RWPE2 (cell line): ENCODE measurements at regions not wholly inside any gene's neighbourhood (a gene's known extent, or its start where the extent isn't known, plus 50 kb on each side); places are given as distances from the start of the nearest gene placed in this dataset.

Experiments used
- ATAC-seq: fragments of 200-7000 bp; cut with Tn5 transposase; 3 replicates; pipeline ENCODE4 v1.9.1; 2021; ENCODE audit warnings: low read depth
- DNase-seq: peaks from one replicate; pipeline ENCODE4 v3.0.0-alpha.2; 2020; ENCODE audit warnings: low spot score
- H3K27ac ChIP-seq: fragments of 450-650 bp; 2 replicates; pipeline ENCODE4 v1.5.1; 2017; ENCODE audit warnings: mild to moderate bottlenecking; ENCODE audit not compliant: poor library complexity, severe bottlenecking
- H3K27me3 ChIP-seq: fragments of 250-450 bp; sonication (Bioruptor Pico); 2 replicates; pipeline ENCODE4 v1.5.1; 2021; ENCODE audit warnings: mild to moderate bottlenecking, moderate library complexity; ENCODE audit not compliant: insufficient read depth, poor library complexity, severe bottlenecking
- H3K36me3 ChIP-seq: fragments of 250-450 bp; sonication (Bioruptor Pico); 2 replicates; pipeline ENCODE4 v1.5.1; 2020; ENCODE audit warnings: low read depth, mild to moderate bottlenecking, moderate library complexity
- H3K4me1 ChIP-seq: fragments of 250-450 bp; sonication (Bioruptor Pico); 2 replicates; pipeline ENCODE4 v1.5.1; 2021; ENCODE audit warnings: mild to moderate bottlenecking, moderate library complexity; ENCODE audit not compliant: insufficient read depth, poor library complexity, severe bottlenecking
- H3K4me3 ChIP-seq: fragments of 250-450 bp; sonication (Bioruptor Pico); 2 replicates; pipeline ENCODE4 v1.5.1; 2021; ENCODE audit warnings: mild to moderate bottlenecking, moderate library complexity; ENCODE audit not compliant: severe bottlenecking
- H3K9me3 ChIP-seq: fragments of 250-450 bp; sonication (Bioruptor Pico); 2 replicates; pipeline ENCODE4 v1.5.1; 2021; ENCODE audit warnings: mild to moderate bottlenecking, moderate library complexity; ENCODE audit not compliant: severe bottlenecking
- CTCF ChIP-seq: fragments of 450-650 bp; IDR thresholded peaks from one replicate; pipeline ENCODE4 v1.5.1; 2017; ENCODE audit warnings: mild to moderate bottlenecking, moderate library complexity; ENCODE audit not compliant: poor library complexity, severe bottlenecking

- TF ChIP-seq CTCF: no peak
- Histone ChIP-seq H3K27ac (peak overlapping the region; percentile 74), H3K27me3 (no peaks in the 10 kb centered on the region), H3K9me3 (no peaks in the 10 kb centered on the region), H3K4me1 (peaks cover 25% of the 10 kb centered on the region), H3K4me3 (no peak overlapping the region), H3K36me3 (no peaks in the 10 kb centered on the region)
- DNase-seq (peak; percentile 72), ATAC-seq (peak; percentile 80)
These were observed 144.4 kb upstream of the ITGA6 start for GRCh38 chr2:172282944-172283343.

GRCh38 chr2:172283476-172283875, 143.9 kb upstream of the ITGA6 start:
- DNase-seq (no peak), ATAC-seq (no peak)
- Histone ChIP-seq H3K27ac (peak overlapping the region; percentile 74), H3K9me3 (no peaks in the 10 kb centered on the region), H3K4me1 (peaks cover 25% of the 10 kb centered on the region), H3K36me3 (no peaks in the 10 kb centered on the region), H3K27me3 (no peaks in the 10 kb centered on the region), H3K4me3 (no peak overlapping the region)
- TF ChIP-seq CTCF: no peak

GRCh38 chr2:172284209-172284608, 143.2 kb upstream of the ITGA6 start:
- DNase-seq (no peak), ATAC-seq (no peak)
- peak overlapping the region; percentile 17 for H3K27ac ChIP-seq
- H3K36me3 ChIP-seq: no peaks in the 10 kb centered on the region
- no peaks in the 10 kb centered on the region for H3K27me3 ChIP-seq
- H3K4me3 ChIP-seq: no peak overlapping the region
- TF ChIP-seq CTCF: no peak
- peaks cover 25% of the 10 kb centered on the region for H3K4me1 ChIP-seq
- H3K9me3 ChIP-seq: no peaks in the 10 kb centered on the region

GRCh38 chr2:172285010-172285621, 142.3 kb upstream of the ITGA6 start:
- DNase-seq: no peak
- no peaks in the 10 kb centered on the region for H3K9me3 ChIP-seq
- H3K4me1 ChIP-seq: peaks cover 25% of the 10 kb centered on the region
- H3K27ac ChIP-seq: peak overlapping the region; percentile 17
- no peaks in the 10 kb centered on the region for H3K36me3 ChIP-seq
- no peak overlapping the region for H3K4me3 ChIP-seq
- no peak for TF ChIP-seq CTCF
- no peaks in the 10 kb centered on the region for H3K27me3 ChIP-seq
- peak; percentile 35 for ATAC-seq

GRCh38 chr2:172285760-172286159, 141.6 kb upstream of the ITGA6 start:
- Histone ChIP-seq H3K9me3 (no peaks in the 10 kb centered on the region), H3K27me3 (no peaks in the 10 kb centered on the region), H3K4me3 (no peak overlapping the region), H3K27ac (peak overlapping the region; percentile 17), H3K36me3 (no peaks in the 10 kb centered on the region), H3K4me1 (peaks cover 25% of the 10 kb centered on the region)
- ATAC-seq: no peak
- no peak for TF ChIP-seq CTCF
- no peak for DNase-seq
